Panc1 (cell line): ENCODE measurements at regions not wholly inside any gene's neighbourhood (a gene's known extent, or its start where the extent isn't known, plus 50 kb on each side); places are given as distances from the start of the nearest gene placed in this dataset.

Experiments
- ATAC-seq: fragments of 200-7000 bp; cut with Tn5 transposase; 2 replicates; pipeline ENCODE4 v1.9.1; 2020; ENCODE audit warnings: mild to moderate bottlenecking, moderate library complexity
- BruUV-seq: library from RNA; stranded (reverse); fragments of 400-500 nt; replicated peaks from 2 replicates; lab custom pipeline; 2021; lab: Mats Ljungman, UMichigan
- CTCF ChIA-PET: fragments of 300-600 bp; sonication (Branson Sonifier 250); formaldehyde crosslinking; loops from one replicate; lab custom pipeline; 2022; ENCODE audit warnings: antibody characterized with exemption; lab: Charles Lee
- POLR2A ChIA-PET: fragments of 300-600 bp; sonication (Branson Sonifier 250); formaldehyde crosslinking; loops from one replicate; lab custom pipeline; 2022; ENCODE audit warnings: antibody characterized with exemption; lab: Charles Lee
- DNase-seq: peaks from one replicate; pipeline ENCODE4 v3.0.0-alpha.2; 2010; ENCODE audit warnings: low read depth, low spot score
- H3K27ac ChIP-seq: 2 replicates; pipeline ENCODE4 v1.5.1; 2011; ENCODE audit warnings: mild to moderate bottlenecking, low read length, inconsistent platforms
- H3K27me3 ChIP-seq: fragments of 200-500 bp; sonication (Bioruptor generic); 2 replicates; pipeline ENCODE4 v1.6.0; 2014; ENCODE audit warnings: low read length, inconsistent platforms; ENCODE audit not compliant: control insufficient read depth, insufficient read depth
- H3K36me3 ChIP-seq: fragments of 200-500 bp; sonication (Bioruptor generic); 2 replicates; pipeline ENCODE4 v1.5.1; 2014; ENCODE audit warnings: inconsistent platforms, mild to moderate bottlenecking, low read length, moderate library complexity; ENCODE audit not compliant: control insufficient read depth, insufficient read depth
- H3K4me1 ChIP-seq: 2 replicates; pipeline ENCODE4 v1.5.1; 2011; ENCODE audit warnings: inconsistent platforms, mild to moderate bottlenecking, low read length, moderate library complexity; ENCODE audit not compliant: control insufficient read depth, insufficient read depth
- H3K4me3 ChIP-seq, 2 experiments: 2 replicates each; pipeline ENCODE4 v1.5.1; 2011 to 2012; ENCODE audit warnings: low read depth in 2 of 2, low read length in 2 of 2, mild to moderate bottlenecking in 2 of 2, inconsistent platforms in 1 of 2, moderate library complexity in 1 of 2
- H3K9me3 ChIP-seq: fragments of 200-500 bp; sonication (Bioruptor generic); 2 replicates; pipeline ENCODE4 v1.5.1; 2014; ENCODE audit warnings: low read depth, mild to moderate bottlenecking, inconsistent platforms, low read length, moderate library complexity; ENCODE audit not compliant: control insufficient read depth, insufficient read depth
- POLR2AphosphoS5 ChIP-seq: IDR thresholded peaks from 2 replicates; pipeline ENCODE4 v1.6.1; 2012; ENCODE audit warnings: mild to moderate bottlenecking, low read depth, low read length, moderate library complexity
- SIN3A ChIP-seq: IDR thresholded peaks from 2 replicates; pipeline ENCODE4 v1.6.1; 2012; ENCODE audit warnings: low read depth, mild to moderate bottlenecking, low read length, moderate library complexity, borderline replicate concordance; ENCODE audit not compliant: insufficient read depth
- TCF7L2 ChIP-seq: IDR thresholded peaks from 2 replicates; pipeline ENCODE4 v1.6.1; 2011; ENCODE audit warnings: mild to moderate bottlenecking, low read depth, low read length, inconsistent platforms
- in situ Hi-C: cut with HindIII; loops from 2 replicates; pipeline ENCODE4 v1.10.0; 2016; ENCODE audit warnings: low sequenced_read_pairs, low pct_unique_long_range_greater_than_20kb
- intact Hi-C: fragments of 100-400 bp; cut with micrococcal nuclease; formaldehyde crosslinking; loops from one replicate; pipeline ENCODE4 v1.10.0; 2022; ENCODE audit not compliant: unreplicated experiment
- TF ChIP-seq, protein P1 (sequence below): fragments of 450-650 bp; IDR thresholded peaks from 2 replicates; pipeline ENCODE4 v1.5.1; 2017; ENCODE audit warnings: mild to moderate bottlenecking
- TF ChIP-seq, protein P2 (sequence below), 2 experiments: IDR thresholded peaks; 2 replicates each; pipeline ENCODE4 v1.6.1; 2011 to 2012; ENCODE audit warnings: low read depth in 2 of 2, control low read depth in 1 of 2, low read length in 1 of 2, mild to moderate bottlenecking in 1 of 2, moderate library complexity in 1 of 2; ENCODE audit not compliant: insufficient read depth in 1 of 2

DNA sequence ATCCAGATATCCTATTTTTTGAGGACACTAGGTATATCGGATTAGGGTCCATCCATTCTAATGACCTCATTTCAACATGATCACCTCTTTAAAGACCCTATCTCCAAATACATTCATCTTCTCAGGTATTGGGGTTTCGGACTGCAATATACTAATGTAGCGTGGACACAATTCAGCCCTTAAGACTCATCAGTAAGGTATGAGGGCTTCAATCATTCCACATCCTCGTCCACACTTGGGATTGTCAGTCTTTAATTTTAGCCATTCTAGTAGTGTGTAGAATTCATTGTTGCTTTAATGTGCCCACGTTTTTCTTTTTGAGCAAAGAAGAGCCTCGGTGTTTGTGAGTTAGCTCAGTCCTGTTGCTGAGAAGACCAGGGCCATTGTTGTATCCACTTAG is 177.0 kb upstream of the TBX3 start:
- no peaks in the 10 kb centered on the region for H3K4me1 ChIP-seq
- no peaks in the 10 kb centered on the region for H3K36me3 ChIP-seq
- H3K27ac ChIP-seq, result no peak overlapping the region
- intact Hi-C loops (no loop called here), in situ Hi-C loops (no loop called here)
- TF ChIP-seq, protein P1, sequence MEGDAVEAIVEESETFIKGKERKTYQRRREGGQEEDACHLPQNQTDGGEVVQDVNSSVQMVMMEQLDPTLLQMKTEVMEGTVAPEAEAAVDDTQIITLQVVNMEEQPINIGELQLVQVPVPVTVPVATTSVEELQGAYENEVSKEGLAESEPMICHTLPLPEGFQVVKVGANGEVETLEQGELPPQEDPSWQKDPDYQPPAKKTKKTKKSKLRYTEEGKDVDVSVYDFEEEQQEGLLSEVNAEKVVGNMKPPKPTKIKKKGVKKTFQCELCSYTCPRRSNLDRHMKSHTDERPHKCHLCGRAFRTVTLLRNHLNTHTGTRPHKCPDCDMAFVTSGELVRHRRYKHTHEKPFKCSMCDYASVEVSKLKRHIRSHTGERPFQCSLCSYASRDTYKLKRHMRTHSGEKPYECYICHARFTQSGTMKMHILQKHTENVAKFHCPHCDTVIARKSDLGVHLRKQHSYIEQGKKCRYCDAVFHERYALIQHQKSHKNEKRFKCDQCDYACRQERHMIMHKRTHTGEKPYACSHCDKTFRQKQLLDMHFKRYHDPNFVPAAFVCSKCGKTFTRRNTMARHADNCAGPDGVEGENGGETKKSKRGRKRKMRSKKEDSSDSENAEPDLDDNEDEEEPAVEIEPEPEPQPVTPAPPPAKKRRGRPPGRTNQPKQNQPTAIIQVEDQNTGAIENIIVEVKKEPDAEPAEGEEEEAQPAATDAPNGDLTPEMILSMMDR, result no peak
- TF ChIP-seq TCF7L2 (no peak), SIN3A (no peak), POLR2AphosphoS5 (no peak)
- TF ChIP-seq, protein P2, sequence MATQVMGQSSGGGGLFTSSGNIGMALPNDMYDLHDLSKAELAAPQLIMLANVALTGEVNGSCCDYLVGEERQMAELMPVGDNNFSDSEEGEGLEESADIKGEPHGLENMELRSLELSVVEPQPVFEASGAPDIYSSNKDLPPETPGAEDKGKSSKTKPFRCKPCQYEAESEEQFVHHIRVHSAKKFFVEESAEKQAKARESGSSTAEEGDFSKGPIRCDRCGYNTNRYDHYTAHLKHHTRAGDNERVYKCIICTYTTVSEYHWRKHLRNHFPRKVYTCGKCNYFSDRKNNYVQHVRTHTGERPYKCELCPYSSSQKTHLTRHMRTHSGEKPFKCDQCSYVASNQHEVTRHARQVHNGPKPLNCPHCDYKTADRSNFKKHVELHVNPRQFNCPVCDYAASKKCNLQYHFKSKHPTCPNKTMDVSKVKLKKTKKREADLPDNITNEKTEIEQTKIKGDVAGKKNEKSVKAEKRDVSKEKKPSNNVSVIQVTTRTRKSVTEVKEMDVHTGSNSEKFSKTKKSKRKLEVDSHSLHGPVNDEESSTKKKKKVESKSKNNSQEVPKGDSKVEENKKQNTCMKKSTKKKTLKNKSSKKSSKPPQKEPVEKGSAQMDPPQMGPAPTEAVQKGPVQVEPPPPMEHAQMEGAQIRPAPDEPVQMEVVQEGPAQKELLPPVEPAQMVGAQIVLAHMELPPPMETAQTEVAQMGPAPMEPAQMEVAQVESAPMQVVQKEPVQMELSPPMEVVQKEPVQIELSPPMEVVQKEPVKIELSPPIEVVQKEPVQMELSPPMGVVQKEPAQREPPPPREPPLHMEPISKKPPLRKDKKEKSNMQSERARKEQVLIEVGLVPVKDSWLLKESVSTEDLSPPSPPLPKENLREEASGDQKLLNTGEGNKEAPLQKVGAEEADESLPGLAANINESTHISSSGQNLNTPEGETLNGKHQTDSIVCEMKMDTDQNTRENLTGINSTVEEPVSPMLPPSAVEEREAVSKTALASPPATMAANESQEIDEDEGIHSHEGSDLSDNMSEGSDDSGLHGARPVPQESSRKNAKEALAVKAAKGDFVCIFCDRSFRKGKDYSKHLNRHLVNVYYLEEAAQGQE (IDR thresholded peaks at IDR 0.05; ENCODE audit: insufficient read depth in 1 of 2, low read depth in 2 of 2, low read length in 1 of 2), result no peak
- no peak for ATAC-seq
- ChIA-PET CTCF (no interaction called here), POLR2A (no interaction called here)
- H3K4me3 ChIP-seq, result no peak overlapping the region
- H3K27me3 ChIP-seq, result no peaks in the 10 kb centered on the region
- DNase-seq, result no peak
- H3K9me3 ChIP-seq, result no peaks in the 10 kb centered on the region
- BruUV-seq, result no TSS peak

DNA sequence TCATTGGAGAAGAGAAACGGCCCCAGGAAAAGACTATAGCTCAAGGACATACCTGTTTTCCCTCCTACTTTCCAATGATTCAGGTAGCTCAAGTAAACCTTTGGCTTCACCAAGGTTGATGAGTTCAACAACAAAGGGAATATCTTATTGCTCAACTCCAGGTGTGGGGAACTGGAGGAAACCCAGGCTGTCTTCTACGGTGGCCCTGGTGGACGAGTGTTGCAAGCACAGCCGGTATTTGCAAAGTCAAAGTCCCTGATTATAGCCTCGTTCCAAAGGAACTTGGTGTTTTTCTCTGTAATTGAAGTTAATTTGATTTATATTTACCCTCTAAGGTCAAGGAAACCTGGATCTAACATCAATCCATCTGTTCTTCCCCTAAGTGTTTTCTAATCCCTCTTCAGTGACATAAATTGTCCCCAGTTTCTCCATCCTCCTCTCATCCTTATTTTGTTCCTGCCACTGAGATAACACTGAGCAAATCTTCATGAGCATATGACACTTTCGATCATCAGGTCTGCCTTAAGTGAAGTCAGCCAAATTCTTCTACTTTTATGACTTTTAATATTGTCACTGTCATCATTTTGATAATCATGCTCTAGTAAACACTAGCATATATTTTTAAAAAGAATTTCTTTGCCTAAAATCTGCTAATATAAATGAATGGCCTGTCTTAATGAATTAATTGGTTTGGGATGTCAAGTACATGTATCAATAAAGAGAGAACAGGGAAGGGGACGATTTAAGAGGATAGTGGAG is 174.6 kb upstream of the TBX3 start:
- Histone ChIP-seq H3K4me1 (no peaks in the 10 kb centered on the region), H3K27ac (no peak overlapping the region), H3K36me3 (no peaks in the 10 kb centered on the region), H3K9me3 (no peaks in the 10 kb centered on the region), H3K4me3 (no peak overlapping the region), H3K27me3 (no peaks in the 10 kb centered on the region)
- ChIA-PET POLR2A (no interaction called here), CTCF (no interaction called here)
- DNase-seq (no peak), ATAC-seq (no peak)
- intact Hi-C loops, result no loop called here
- in situ Hi-C loops, result no loop called here
- BruUV-seq, result no TSS peak
- TF ChIP-seq POLR2AphosphoS5 (no peak), TCF7L2 (no peak), SIN3A (no peak)
- TF ChIP-seq, protein P1, result peak; percentile 28
- TF ChIP-seq, protein P2 (IDR thresholded peaks at IDR 0.05; ENCODE audit: insufficient read depth in 1 of 2, low read depth in 2 of 2, low read length in 1 of 2), result no peak
